HG03432 (cell line): ENCODE measurements at regions not wholly inside any gene's neighbourhood (a gene's known extent, or its start where the extent isn't known, plus 50 kb on each side); places are given as distances from the start of the nearest gene placed in this dataset.

Experiments used
- ATAC-seq: cut with Tn5 transposase; IDR thresholded peaks from one replicate; pipeline ENCODE4 v1.9.1; 2021; ENCODE audit warnings: mild to moderate bottlenecking, moderate library complexity; ENCODE audit not compliant: unreplicated experiment

GRCh38 chr4:54933579-54933978 is 191.8 kb downstream of the KDR start:
- no peak for ATAC-seq

GRCh38 chr4:54930226-54930625 is 195.2 kb downstream of the KDR start:
- ATAC-seq = no peak

- no peak for ATAC-seq
Observed at GRCh38 chr4:54929459-54929858, 195.9 kb downstream of the KDR start.

GRCh38 chr4:54924891-54925290 is 200.5 kb downstream of the KDR start:
- ATAC-seq = no peak

GRCh38 chr4:54915276-54915675 is 210.1 kb downstream of the KDR start:
- ATAC-seq = no peak

GRCh38 chr4:54914781-54915180 is 210.6 kb downstream of the KDR start:
- ATAC-seq = no peak

GRCh38 chr4:54913751-54914526 is 211.5 kb downstream of the KDR start:
- no peak for ATAC-seq

GRCh38 chr4:54912155-54912554 is 213.2 kb downstream of the KDR start:
- ATAC-seq = no peak

- no peak for ATAC-seq
Observed at GRCh38 chr4:54909961-54910360, 215.4 kb downstream of the KDR start.

- no peak for ATAC-seq
Observed at GRCh38 chr4:54908763-54909162, 216.6 kb downstream of the KDR start.

- ATAC-seq = no peak
Observed at GRCh38 chr4:54904953-54905352, 220.4 kb downstream of the KDR start.

GRCh38 chr4:54902976-54903375 is 222.4 kb downstream of the KDR start:
- no peak for ATAC-seq

GRCh38 chr4:54902271-54902670 is 223.1 kb downstream of the KDR start:
- ATAC-seq = no peak

- ATAC-seq = no peak
Observed at GRCh38 chr4:54901202-54901601, 224.2 kb downstream of the KDR start.

GRCh38 chr4:54898656-54899340 is 226.6 kb downstream of the KDR start:
- no peak for ATAC-seq

- no peak for ATAC-seq
Observed at GRCh38 chr4:54898056-54898562, 227.3 kb downstream of the KDR start.

GRCh38 chr4:54897590-54897989 is 227.8 kb downstream of the KDR start:
- no peak for ATAC-seq

GRCh38 chr4:54882616-54883015 is 224.9 kb downstream of the KIT start:
- no peak for ATAC-seq

- ATAC-seq = no peak
Observed at GRCh38 chr4:54879576-54879975, 221.8 kb downstream of the KIT start.

GRCh38 chr4:54877006-54877405 is 219.2 kb downstream of the KIT start:
- ATAC-seq = no peak

- ATAC-seq = no peak
Observed at GRCh38 chr4:54872261-54872660, 214.5 kb downstream of the KIT start.

- no peak for ATAC-seq
Observed at GRCh38 chr4:54863571-54864255, 206.0 kb downstream of the KIT start.
